Gastrocnemius medialis (tissue), 4 donors: ENCODE measurements at regions not wholly inside any gene's neighbourhood (a gene's known extent, or its start where the extent isn't known, plus 50 kb on each side); places are given as distances from the start of the nearest gene placed in this dataset.
"Not testable (repeated sequence)": the region's sequence is repeated elsewhere in the genome, so short reads cannot be mapped to it uniquely, and the experiment has no call there.

Source experiments
- ATAC-seq, 2 donors: fragments of 150-250 bp; one replicate each; pipeline ENCODE4 v1.9.1; 2016
- DNase-seq, 2 donors: peaks; one replicate each; pipeline ENCODE4 v3.0.0-alpha.2; 2019
- H3K27ac ChIP-seq, 4 donors: fragments of 200-600 bp; sonication (generic); 1 replicate in 1 of 4; 2 replicates in 3 of 4; pipeline ENCODE4 v1.5.1; 2016 to 2018; ENCODE audit warnings: mild to moderate bottlenecking in 2 of 4, moderate library complexity in 1 of 4
- H3K27me3 ChIP-seq, 3 donors: fragments of 200-600 bp; sonication (generic) in 2 of 3; 1 replicate in 1 of 3; 2 replicates in 2 of 3; pipeline versions ENCODE4 v1.5.1 to v1.6.0; 2016 to 2019; ENCODE audit warnings: mild to moderate bottlenecking in 1 of 3, moderate library complexity in 1 of 3
- H3K36me3 ChIP-seq, 2 donors: fragments of 200-600 bp; sonication (generic) in 1 of 2; one replicate each; pipeline ENCODE4 v1.5.1; 2017 to 2018
- H3K4me1 ChIP-seq, 2 donors: fragments of 200-600 bp; sonication (generic) in 1 of 2; one replicate each; pipeline ENCODE4 v1.5.1; 2016 to 2017; ENCODE audit warnings: mild to moderate bottlenecking in 2 of 2
- H3K4me3 ChIP-seq, 4 donors: fragments of 200-600 bp; sonication (generic) in 3 of 4; 1 replicate in 1 of 4; 2 replicates in 3 of 4; pipeline ENCODE4 v1.5.1; 2016 to 2019; ENCODE audit warnings: mild to moderate bottlenecking in 2 of 4
- H3K9me3 ChIP-seq, 3 donors: fragments of 200-600 bp; sonication (generic) in 2 of 3; 1 replicate in 1 of 3; 2 replicates in 2 of 3; pipeline ENCODE4 v1.5.1; 2016 to 2019
- POLR2A ChIP-seq, 2 donors: fragments of 450-650 bp; IDR thresholded peaks; one replicate each; pipeline ENCODE4 v1.6.1; 2017; ENCODE audit warnings: antibody characterized with exemption in 2 of 2, mild to moderate bottlenecking in 2 of 2, moderate library complexity in 2 of 2
- in situ Hi-C, 4 donors: fragments of 200-750 bp; cut with MboI; loops; one replicate each; pipeline versions ENCODE4 v1.15.0 to v1.8.0; 2017; ENCODE audit warnings: low sequenced_read_pairs in 4 of 4
- intact Hi-C: fragments of 100-400 bp; cut with DNase I; formaldehyde crosslinking; loops from one replicate; pipeline ENCODE4 v1.15.1; 2023; ENCODE audit warnings: low total_unique reads
- TF ChIP-seq, protein P1 (sequence below), 5 experiments: fragments of 450-650 bp in 3 of 5; fragments of 200-600 bp in 2 of 5; sonication (generic) in 2 of 5; IDR thresholded peaks in 4 of 5; conservative IDR thresholded peaks in 1 of 5; 1 replicate in 4 of 5; 2 replicates in 1 of 5; pipeline ENCODE4 v1.5.1; 2016 to 2019; ENCODE audit warnings: antibody characterized with exemption in 5 of 5, mild to moderate bottlenecking in 3 of 5, moderate library complexity in 3 of 5

GRCh38 chr11:10975287-10975721, 117.5 kb upstream of the ZBED5 start:
- DNase-seq (no peak), ATAC-seq (no peak)
- no peak overlapping the region for H3K4me3 ChIP-seq
- no peaks in the 10 kb centered on the region for H3K4me1 ChIP-seq
- intact Hi-C loops, result no loop called here
- no peaks in the 10 kb centered on the region for H3K27me3 ChIP-seq
- TF ChIP-seq, protein P1, sequence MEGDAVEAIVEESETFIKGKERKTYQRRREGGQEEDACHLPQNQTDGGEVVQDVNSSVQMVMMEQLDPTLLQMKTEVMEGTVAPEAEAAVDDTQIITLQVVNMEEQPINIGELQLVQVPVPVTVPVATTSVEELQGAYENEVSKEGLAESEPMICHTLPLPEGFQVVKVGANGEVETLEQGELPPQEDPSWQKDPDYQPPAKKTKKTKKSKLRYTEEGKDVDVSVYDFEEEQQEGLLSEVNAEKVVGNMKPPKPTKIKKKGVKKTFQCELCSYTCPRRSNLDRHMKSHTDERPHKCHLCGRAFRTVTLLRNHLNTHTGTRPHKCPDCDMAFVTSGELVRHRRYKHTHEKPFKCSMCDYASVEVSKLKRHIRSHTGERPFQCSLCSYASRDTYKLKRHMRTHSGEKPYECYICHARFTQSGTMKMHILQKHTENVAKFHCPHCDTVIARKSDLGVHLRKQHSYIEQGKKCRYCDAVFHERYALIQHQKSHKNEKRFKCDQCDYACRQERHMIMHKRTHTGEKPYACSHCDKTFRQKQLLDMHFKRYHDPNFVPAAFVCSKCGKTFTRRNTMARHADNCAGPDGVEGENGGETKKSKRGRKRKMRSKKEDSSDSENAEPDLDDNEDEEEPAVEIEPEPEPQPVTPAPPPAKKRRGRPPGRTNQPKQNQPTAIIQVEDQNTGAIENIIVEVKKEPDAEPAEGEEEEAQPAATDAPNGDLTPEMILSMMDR (IDR thresholded peaks at IDR 0.05 in 4 of 5, conservative IDR thresholded peaks at IDR 0.05 in 1 of 5), result no peak
- no peak for TF ChIP-seq POLR2A (IDR thresholded peaks at IDR 0.05)
- no peak overlapping the region for H3K27ac ChIP-seq
- no peaks in the 10 kb centered on the region for H3K9me3 ChIP-seq
- in situ Hi-C loops, result no loop called here
- no peaks in the 10 kb centered on the region for H3K36me3 ChIP-seq

- intact Hi-C loops (no loop called here), in situ Hi-C loops (no loop called here)
- TF ChIP-seq, protein P1 (IDR thresholded peaks at IDR 0.05 in 4 of 5, conservative IDR thresholded peaks at IDR 0.05 in 1 of 5), result no peak
- TF ChIP-seq POLR2A (IDR thresholded peaks at IDR 0.05), result no peak
- DNase-seq (no peak), ATAC-seq (no peak)
- Histone ChIP-seq H3K4me1 (no peaks in the 10 kb centered on the region), H3K9me3 (no peaks in the 10 kb centered on the region), H3K4me3 (no peak overlapping the region), H3K27me3 (no peaks in the 10 kb centered on the region), H3K36me3 (no peaks in the 10 kb centered on the region), H3K27ac (no peak overlapping the region)
Observed at GRCh38 chr11:10973416-10973815, 115.6 kb upstream of the ZBED5 start.

GRCh38 chr11:10970926-10971325, 113.1 kb upstream of the ZBED5 start:
- in situ Hi-C loops, result no loop called here
- no peaks in the 10 kb centered on the region for H3K9me3 ChIP-seq
- TF ChIP-seq, protein P1 (IDR thresholded peaks at IDR 0.05 in 4 of 5, conservative IDR thresholded peaks at IDR 0.05 in 1 of 5), result no peak
- no peak for TF ChIP-seq POLR2A (IDR thresholded peaks at IDR 0.05)
- H3K27me3 ChIP-seq, result no peaks in the 10 kb centered on the region
- DNase-seq (no peak), ATAC-seq (no peak)
- no peak overlapping the region for H3K27ac ChIP-seq
- no peaks in the 10 kb centered on the region for H3K36me3 ChIP-seq
- intact Hi-C loops, result no loop called here
- H3K4me1 ChIP-seq, result no peaks in the 10 kb centered on the region
- no peak overlapping the region for H3K4me3 ChIP-seq

GRCh38 chr11:10969387-10969786, 111.5 kb upstream of the ZBED5 start:
- ATAC-seq (no peak), DNase-seq (no peak)
- Histone ChIP-seq H3K36me3 (no peaks in the 10 kb centered on the region), H3K4me1 (no peaks in the 10 kb centered on the region), H3K27ac (no peak overlapping the region), H3K27me3 (no peaks in the 10 kb centered on the region), H3K4me3 (no peak overlapping the region), H3K9me3 (no peaks in the 10 kb centered on the region)
- no peak for TF ChIP-seq POLR2A (IDR thresholded peaks at IDR 0.05)
- TF ChIP-seq, protein P1 (IDR thresholded peaks at IDR 0.05 in 4 of 5, conservative IDR thresholded peaks at IDR 0.05 in 1 of 5), result no peak
- intact Hi-C loops (no loop called here), in situ Hi-C loops (no loop called here)

DNA sequence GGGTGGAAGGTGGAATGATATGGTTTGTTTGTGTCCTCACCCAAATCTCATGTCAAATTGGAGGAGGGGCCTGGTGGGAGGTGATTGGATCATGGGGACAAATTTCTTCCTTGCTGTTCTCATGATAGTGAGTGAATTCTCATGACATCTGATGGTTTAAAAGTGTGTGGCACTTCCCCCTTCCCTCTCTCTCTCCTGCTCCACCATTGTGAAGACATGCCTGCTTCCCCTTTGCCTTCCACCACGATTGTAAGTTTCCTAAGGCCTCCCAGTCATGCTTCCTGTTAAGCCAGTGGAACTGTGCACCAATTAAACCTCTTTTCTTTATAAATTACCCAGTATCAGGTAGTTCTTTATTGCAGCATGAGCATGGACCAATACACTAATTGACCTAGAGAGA, 99.0 kb upstream of the ZBED5 start:
- intact Hi-C loops, H3K4me1 ChIP-seq, H3K36me3 ChIP-seq, ATAC-seq, H3K4me3 ChIP-seq, H3K27ac ChIP-seq, H3K27me3 ChIP-seq, DNase-seq, H3K9me3 ChIP-seq: not testable (repeated sequence)
- in situ Hi-C loops, result loop anchor here in 2 of 4 donors (10.0 kb wide), 1 partner anchor 48 kb away; no protein-coding TSS in a partner anchor
